K562 (cell line): ENCODE measurements at regions not wholly inside any gene's neighbourhood (a gene's known extent, or its start where the extent isn't known, plus 50 kb on each side); places are given as distances from the start of the nearest gene placed in this dataset.

Experiments
- ATAC-seq: fragments of 200-7000 bp; cut with Tn5 transposase; 3 replicates; pipeline ENCODE4 v1.9.1; 2020; ENCODE audit warnings: moderate library complexity
- BruUV-seq: library from RNA; stranded (reverse); fragments of 400-500 nt; replicated peaks from 2 replicates; lab custom pipeline; 2021; lab: Mats Ljungman, UMichigan
- CTCF ChIA-PET: fragments of 300-600 bp; formaldehyde crosslinking; extraction: SDS; loops from one replicate; lab custom pipeline; 2021; ENCODE audit warnings: low intra/inter-chr PET ratio; lab: Yijun Ruan, JAX
- POLR2A ChIA-PET: fragments of 300-600, 350-650 bp; sonication (Branson Sonifier 250); formaldehyde crosslinking; extraction: SDS; loops from one replicate; lab custom pipeline; 2021; ENCODE audit warnings: antibody characterized with exemption, inconsistent platforms; lab: Yijun Ruan, JAX
- DNase-seq, 4 experiments: peaks; one replicate each; pipeline versions ENCODE4 v3.0.0 to v3.0.0-alpha.2; 2011 to 2018; ENCODE audit warnings: low spot score in 3 of 4, mixed read lengths in 3 of 4; ENCODE audit errors: extremely low read depth in 1 of 4
- FAIRE-seq: peaks from 2 replicates; lab custom pipeline; 2011; peaks lifted over from hg19 to GRCh38; lab: Jason Lieb, UNC
- H2AFZ ChIP-seq: 2 replicates; pipeline ENCODE4 v1.6.0; 2011; ENCODE audit warnings: low read depth, low read length, control low read depth, inconsistent platforms
- H3K27ac ChIP-seq: fragments of 200-600 bp; 3 replicates; pipeline ENCODE4 v1.8.0; 2011; ENCODE audit warnings: low read depth, mild to moderate bottlenecking, control low read depth, inconsistent platforms, low read length, moderate library complexity, mixed read lengths; ENCODE audit errors: extremely low read depth
- H3K27me3 ChIP-seq, 2 experiments: fragments of 300-600 bp in 1 of 2; 2 replicates in 1 of 2; 3 replicates in 1 of 2; pipeline versions ENCODE4 v1.6.0 to v1.8.0; 2011; ENCODE audit warnings: inconsistent platforms in 2 of 2, low read length in 2 of 2, mild to moderate bottlenecking in 1 of 2, mixed read lengths in 1 of 2, moderate library complexity in 1 of 2; ENCODE audit not compliant: control insufficient read depth in 2 of 2, insufficient read depth in 2 of 2
- H3K36me3 ChIP-seq: fragments of 300-600 bp; 3 replicates; pipeline ENCODE4 v1.8.0; 2011; ENCODE audit warnings: mild to moderate bottlenecking, low read length, inconsistent platforms; ENCODE audit not compliant: control insufficient read depth, insufficient read depth
- H3K4me1 ChIP-seq, 2 experiments: fragments of 200-600 bp in 1 of 2; replicated peaks in 1 of 2; 2 replicates in 1 of 2; 3 replicates in 1 of 2; pipeline versions ENCODE4 v1.5.1 to v1.8.0; 2011; ENCODE audit warnings: inconsistent platforms in 2 of 2, low read length in 2 of 2, mild to moderate bottlenecking in 1 of 2, mixed read lengths in 1 of 2, moderate library complexity in 1 of 2; ENCODE audit not compliant: control insufficient read depth in 2 of 2, insufficient read depth in 2 of 2
- H3K4me2 ChIP-seq: 2 replicates; pipeline ENCODE4 v1.6.1; 2011; ENCODE audit warnings: low read length, control low read depth, inconsistent platforms, mixed read lengths; ENCODE audit not compliant: insufficient read depth
- H3K4me3 ChIP-seq: fragments of 200-600 bp; sonication (generic), shearing (Covaris generic); 2 replicates; pipeline ENCODE4 v1.5.1; 2016; ENCODE audit warnings: control low read depth, inconsistent platforms
- H3K79me2 ChIP-seq: fragments of 200-600 bp; 3 replicates; pipeline ENCODE4 v1.8.0; 2011; ENCODE audit warnings: low read length, inconsistent platforms; ENCODE audit not compliant: control insufficient read depth, insufficient read depth
- H3K9ac ChIP-seq, 2 experiments: 2 replicates each; pipeline versions ENCODE4 v1.6.0 to v1.6.1; 2011; ENCODE audit warnings: low read depth in 2 of 2, low read length in 2 of 2, control low read depth in 1 of 2, inconsistent platforms in 1 of 2, mild to moderate bottlenecking in 1 of 2, mixed read lengths in 1 of 2; ENCODE audit not compliant: insufficient read depth in 1 of 2
- H3K9me1 ChIP-seq: one replicate; pipeline ENCODE4 v1.6.0; 2011; ENCODE audit warnings: inconsistent platforms, mild to moderate bottlenecking, low read length, moderate library complexity; ENCODE audit not compliant: control insufficient read depth, insufficient read depth
- H3K9me3 ChIP-seq: replicated peaks from 2 replicates; pipeline ENCODE4 v1.5.1; 2011; ENCODE audit warnings: low read depth, low read length, inconsistent platforms; ENCODE audit not compliant: control insufficient read depth, insufficient read depth
- H4K20me1 ChIP-seq: replicated peaks from 2 replicates; pipeline ENCODE4 v1.6.1; 2011; ENCODE audit warnings: low read length, inconsistent platforms, mixed read lengths; ENCODE audit not compliant: control insufficient read depth, insufficient read depth
- ASH1L ChIP-seq: fragments of 450-650 bp; IDR thresholded peaks from 2 replicates; pipeline ENCODE4 v1.6.1; 2018; ENCODE audit warnings: borderline replicate concordance, mild to moderate bottlenecking, low read depth; ENCODE audit not compliant: partially characterized antibody
- BHLHE40 ChIP-seq: IDR thresholded peaks from 2 replicates; pipeline ENCODE4 v1.6.1; 2011; ENCODE audit warnings: low read length, improper control_type of control experiment
- BRF1 ChIP-seq: IDR thresholded peaks from 3 replicates; pipeline ENCODE4 v1.6.1; 2011; ENCODE audit warnings: borderline replicate concordance, mild to moderate bottlenecking; ENCODE audit not compliant: insufficient read length; ENCODE audit errors: extremely low read depth
- CEBPG ChIP-seq, 3 experiments: fragments of 200-800 bp in 1 of 3; sonication (Bioruptor generic) in 1 of 3; sonication (generic) in 1 of 3; formaldehyde crosslinking in 1 of 3; IDR thresholded peaks in 2 of 3; conservative IDR thresholded peaks in 1 of 3; 2 replicates each; pipeline versions ENCODE4 v1.6.1 to v1.8.0; 2016 to 2022; ENCODE audit warnings: missing compliant biosample characterization in 2 of 3, missing genetic modification characterization in 2 of 3, mild to moderate bottlenecking in 1 of 3, missing genetic modification reagents in 1 of 3
- CTBP1 ChIP-seq: fragments of 450-650 bp; IDR thresholded peaks from 2 replicates; pipeline ENCODE4 v1.6.1; 2016; ENCODE audit warnings: borderline replicate concordance
- HDAC2 ChIP-seq: fragments of 450-650 bp; IDR thresholded peaks from 2 replicates; pipeline ENCODE4 v1.6.1; 2016; ENCODE audit warnings: mild to moderate bottlenecking
- HIVEP1 ChIP-seq: fragments of 250-450 bp; sonication (Bioruptor Pico); IDR thresholded peaks from 2 replicates; pipeline ENCODE4 v1.4.0; 2020; ENCODE audit warnings: mild to moderate bottlenecking
- JUNB ChIP-seq: fragments of 450-650 bp; formaldehyde crosslinking; conservative IDR thresholded peaks from 2 replicates; pipeline ENCODE4 v1.4.0; 2020; ENCODE audit warnings: mild to moderate bottlenecking
- MAFG ChIP-seq: fragments of 450-650 bp; conservative IDR thresholded peaks from 2 replicates; pipeline ENCODE4 v1.6.1; 2016; ENCODE audit warnings: missing genetic modification characterization, missing compliant biosample characterization
- NFYB ChIP-seq: IDR thresholded peaks from 2 replicates; pipeline ENCODE4 v1.6.1; 2011; ENCODE audit warnings: mild to moderate bottlenecking, moderate library complexity; ENCODE audit not compliant: insufficient read length; ENCODE audit errors: extremely low read depth
- NR2F6 ChIP-seq: fragments of 450-650 bp; formaldehyde crosslinking; IDR thresholded peaks from 2 replicates; pipeline ENCODE4 v1.4.0; 2020; ENCODE audit warnings: mild to moderate bottlenecking
- POLR3G ChIP-seq: IDR thresholded peaks from 2 replicates; pipeline ENCODE4 v1.6.1; 2011; ENCODE audit not compliant: insufficient read length, insufficient replicate concordance; ENCODE audit errors: extremely low read depth
- RBBP5 ChIP-seq: fragments of 200-600 bp; sonication (generic); IDR thresholded peaks from 2 replicates; pipeline ENCODE4 v1.6.1; 2012; ENCODE audit warnings: borderline replicate concordance, mild to moderate bottlenecking, low read length, control low read depth, inconsistent platforms; ENCODE audit not compliant: insufficient read depth, poor library complexity, severe bottlenecking
- SMARCE1 ChIP-seq: fragments of 450-650 bp; IDR thresholded peaks from 2 replicates; pipeline ENCODE4 v1.7.1; 2016; ENCODE audit warnings: mild to moderate bottlenecking
- TRIM28 ChIP-seq: fragments of 450-650 bp; IDR thresholded peaks from 2 replicates; pipeline ENCODE4 v1.6.1; 2017
- ZFX ChIP-seq: sonication (generic); formaldehyde crosslinking; IDR thresholded peaks from 2 replicates; pipeline ENCODE4 v1.8.0; 2022; ENCODE audit warnings: mild to moderate bottlenecking, missing genetic modification reagents, moderate library complexity
- ZKSCAN1 ChIP-seq: fragments of 150-350 bp; IDR thresholded peaks from 2 replicates; pipeline ENCODE4 v1.6.1; 2016; ENCODE audit warnings: low read depth, low read length
- ZNF766 ChIP-seq: fragments of 200-800 bp; sonication (Bioruptor generic); conservative IDR thresholded peaks from 2 replicates; pipeline ENCODE4 v1.6.1; 2016; ENCODE audit warnings: missing genetic modification characterization, missing compliant biosample characterization
- WGBS: fragments of 100-300 bp; shearing (Covaris generic); methylation state at CpG from one replicate; pipeline ENCODE4 v1.1.6; 2016; ENCODE audit warnings: low coverage, mixed read lengths; ENCODE audit not compliant: insufficient coverage; ENCODE audit errors: missing lambda C conversion rate; 5-methylcytosine and 5-hydroxymethylcytosine counted together
- in situ Hi-C: fragments of 300-500 bp; cut with MboI; formaldehyde crosslinking; loops from 4 replicates; pipeline ENCODE4 v1.15.0; 2018; ENCODE audit warnings: inconsistent platforms, mixed read lengths
- intact Hi-C: fragments of 100-400 bp; cut with micrococcal nuclease; formaldehyde crosslinking; loops from 2 replicates; pipeline ENCODE4 v1.14.2; 2022
- TF ChIP-seq, protein P1 (sequence below): fragments of 450-650 bp; formaldehyde crosslinking; IDR thresholded peaks from 2 replicates; pipeline ENCODE4 v1.4.0; 2022; ENCODE audit warnings: missing genetic modification characterization

DNA sequence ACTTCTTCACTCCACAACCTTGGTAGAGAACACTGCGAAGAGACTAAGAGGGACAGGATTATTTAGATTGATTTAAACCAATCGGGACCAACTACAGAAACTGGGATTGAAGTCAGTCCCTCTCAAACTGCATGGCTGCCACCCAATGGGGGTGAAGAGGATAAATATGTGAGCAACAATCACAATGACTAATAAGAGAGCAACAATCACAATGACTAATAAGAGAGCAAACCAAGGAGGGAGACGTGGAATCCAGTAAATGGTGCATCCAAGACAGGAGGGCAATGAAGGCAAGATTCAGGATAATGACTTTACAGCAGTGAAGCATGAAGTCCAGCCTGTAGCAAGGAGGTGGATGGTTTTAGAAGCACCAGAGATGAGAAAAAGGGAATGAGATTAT is 322.8 kb downstream of the TTLL7 start:
- no peaks in the 10 kb centered on the region for H3K27me3 ChIP-seq
- no peaks in the 10 kb centered on the region for H3K36me3 ChIP-seq
- CTCF ChIA-PET, result no interaction called here
- ATAC-seq (no peak), DNase-seq (no peak), FAIRE-seq (no peak)
- H3K4me2 ChIP-seq, result no peak overlapping the region
- no peak overlapping the region for H3K27ac ChIP-seq
- no peaks in the 10 kb centered on the region for H3K9me3 ChIP-seq
- no peaks in the 10 kb centered on the region for H3K4me1 ChIP-seq
- no peaks in the 10 kb centered on the region for H3K9me1 ChIP-seq
- TF ChIP-seq TRIM28, result no peak
- TF ChIP-seq ZNF766 (CRISPR knock-in tag), result no peak
- no peak for TF ChIP-seq JUNB
- no peak for TF ChIP-seq CTBP1
- no peak for TF ChIP-seq HIVEP1 (CRISPR knock-in tag)
- no peak for TF ChIP-seq ASH1L
- no peak for TF ChIP-seq BHLHE40
- no peaks in the 10 kb centered on the region for H4K20me1 ChIP-seq
- intact Hi-C loops (no loop called here), in situ Hi-C loops (no loop called here)
- no peak overlapping the region for H2AFZ ChIP-seq
- WGBS, result 2% methylated on average over 3 of the region's 3 CpGs
- BruUV-seq, result no TSS peak
- no peaks in the 10 kb centered on the region for H3K79me2 ChIP-seq
- H3K4me3 ChIP-seq, result no peak overlapping the region
- H3K9ac ChIP-seq, result no peak overlapping the region
- POLR2A ChIA-PET, result no interaction called here

- H3K9ac ChIP-seq, result no peak overlapping the region
- intact Hi-C loops (no loop called here), in situ Hi-C loops (no loop called here)
- no peak overlapping the region for H3K4me2 ChIP-seq
- no peak overlapping the region for H2AFZ ChIP-seq
- no peaks in the 10 kb centered on the region for H3K9me1 ChIP-seq
- no peaks in the 10 kb centered on the region for H3K79me2 ChIP-seq
- ATAC-seq (no peak), FAIRE-seq (no peak), DNase-seq (no peak)
- H3K9me3 ChIP-seq, result no peaks in the 10 kb centered on the region
- BruUV-seq, result no TSS peak
- H4K20me1 ChIP-seq, result no peaks in the 10 kb centered on the region
- no peak overlapping the region for H3K4me3 ChIP-seq
- H3K36me3 ChIP-seq, result no peaks in the 10 kb centered on the region
- ChIA-PET POLR2A (no interaction called here), CTCF (no interaction called here)
- WGBS, result 0% methylated on average over 1 of the region's 1 CpG
- H3K27me3 ChIP-seq, result no peaks in the 10 kb centered on the region
- no peak overlapping the region for H3K27ac ChIP-seq
- no peaks in the 10 kb centered on the region for H3K4me1 ChIP-seq
- TF ChIP-seq POLR3G (no peak), MAFG (tag) (no peak), NR2F6 (CRISPR knock-in tag) (no peak), HDAC2 (no peak), RBBP5 (no peak), ZFX (CRISPR knock-in tag) (no peak), CEBPG (CRISPR knock-in tag; IDR thresholded peaks at IDR 0.05) (no peak), CEBPG (tag; conservative IDR thresholded peaks at IDR 0.05 in 1 of 2, IDR thresholded peaks at IDR 0.05 in 1 of 2) (no peak), SMARCE1 (no peak), BRF1 (no peak), NFYB (no peak), ZKSCAN1 (no peak)
- TF ChIP-seq, protein P1, sequence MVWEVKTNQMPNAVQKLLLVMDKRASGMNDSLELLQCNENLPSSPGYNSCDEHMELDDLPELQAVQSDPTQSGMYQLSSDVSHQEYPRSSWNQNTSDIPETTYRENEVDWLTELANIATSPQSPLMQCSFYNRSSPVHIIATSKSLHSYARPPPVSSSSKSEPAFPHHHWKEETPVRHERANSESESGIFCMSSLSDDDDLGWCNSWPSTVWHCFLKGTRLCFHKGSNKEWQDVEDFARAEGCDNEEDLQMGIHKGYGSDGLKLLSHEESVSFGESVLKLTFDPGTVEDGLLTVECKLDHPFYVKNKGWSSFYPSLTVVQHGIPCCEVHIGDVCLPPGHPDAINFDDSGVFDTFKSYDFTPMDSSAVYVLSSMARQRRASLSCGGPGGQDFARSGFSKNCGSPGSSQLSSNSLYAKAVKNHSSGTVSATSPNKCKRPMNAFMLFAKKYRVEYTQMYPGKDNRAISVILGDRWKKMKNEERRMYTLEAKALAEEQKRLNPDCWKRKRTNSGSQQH (CRISPR knock-in tag), result no peak
Measured at GRCh38 chr1:83673312-83673711, 325.6 kb downstream of the TTLL7 start.
